ENCODE measurements at regions not wholly inside any gene's neighbourhood (a gene's known extent, or its start where the extent isn't known, plus 50 kb on each side); places are given as distances from the start of the nearest gene placed in this dataset.

DNA sequence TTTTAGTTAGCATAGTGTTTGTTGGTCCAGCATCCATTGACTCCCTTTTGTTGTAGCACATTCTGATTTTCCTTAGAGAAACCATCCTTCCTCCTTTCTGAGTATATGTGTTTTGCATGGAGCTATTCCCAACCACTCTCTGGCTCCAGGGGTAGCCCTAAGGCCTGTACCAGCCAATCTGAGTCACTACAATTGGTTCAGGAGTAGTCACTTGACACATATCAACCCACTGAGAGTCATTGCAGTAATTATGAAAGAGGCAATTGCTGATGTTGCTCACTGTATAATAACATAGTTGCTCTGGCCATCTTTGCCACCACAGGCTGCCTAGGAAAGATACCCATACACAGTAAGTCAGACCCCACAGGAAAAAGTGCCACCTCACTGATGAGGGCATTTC, 71.2 kb upstream of the GRID2 start:
- Mint-ChIP-seq H3K36me3 (ENCODE audit: low read depth) (no peaks in the 10 kb centered on the region), H3K9me3 (no peaks in the 10 kb centered on the region), H3K27me3 (ENCODE audit: insufficient read depth) (no peaks in the 10 kb centered on the region), H3K4me3 (no peak overlapping the region), H3K4me1 (ENCODE audit: low read depth) (peaks cover 29% of the 10 kb centered on the region; the same call in 1 of the 2 replicates), H3K27ac (no peak overlapping the region)
- peak; percentile 19 for DNase-seq
- TF ChIP-seq, protein P1, sequence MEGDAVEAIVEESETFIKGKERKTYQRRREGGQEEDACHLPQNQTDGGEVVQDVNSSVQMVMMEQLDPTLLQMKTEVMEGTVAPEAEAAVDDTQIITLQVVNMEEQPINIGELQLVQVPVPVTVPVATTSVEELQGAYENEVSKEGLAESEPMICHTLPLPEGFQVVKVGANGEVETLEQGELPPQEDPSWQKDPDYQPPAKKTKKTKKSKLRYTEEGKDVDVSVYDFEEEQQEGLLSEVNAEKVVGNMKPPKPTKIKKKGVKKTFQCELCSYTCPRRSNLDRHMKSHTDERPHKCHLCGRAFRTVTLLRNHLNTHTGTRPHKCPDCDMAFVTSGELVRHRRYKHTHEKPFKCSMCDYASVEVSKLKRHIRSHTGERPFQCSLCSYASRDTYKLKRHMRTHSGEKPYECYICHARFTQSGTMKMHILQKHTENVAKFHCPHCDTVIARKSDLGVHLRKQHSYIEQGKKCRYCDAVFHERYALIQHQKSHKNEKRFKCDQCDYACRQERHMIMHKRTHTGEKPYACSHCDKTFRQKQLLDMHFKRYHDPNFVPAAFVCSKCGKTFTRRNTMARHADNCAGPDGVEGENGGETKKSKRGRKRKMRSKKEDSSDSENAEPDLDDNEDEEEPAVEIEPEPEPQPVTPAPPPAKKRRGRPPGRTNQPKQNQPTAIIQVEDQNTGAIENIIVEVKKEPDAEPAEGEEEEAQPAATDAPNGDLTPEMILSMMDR (IDR thresholded peaks at IDR 0.05), result no peak

DNA sequence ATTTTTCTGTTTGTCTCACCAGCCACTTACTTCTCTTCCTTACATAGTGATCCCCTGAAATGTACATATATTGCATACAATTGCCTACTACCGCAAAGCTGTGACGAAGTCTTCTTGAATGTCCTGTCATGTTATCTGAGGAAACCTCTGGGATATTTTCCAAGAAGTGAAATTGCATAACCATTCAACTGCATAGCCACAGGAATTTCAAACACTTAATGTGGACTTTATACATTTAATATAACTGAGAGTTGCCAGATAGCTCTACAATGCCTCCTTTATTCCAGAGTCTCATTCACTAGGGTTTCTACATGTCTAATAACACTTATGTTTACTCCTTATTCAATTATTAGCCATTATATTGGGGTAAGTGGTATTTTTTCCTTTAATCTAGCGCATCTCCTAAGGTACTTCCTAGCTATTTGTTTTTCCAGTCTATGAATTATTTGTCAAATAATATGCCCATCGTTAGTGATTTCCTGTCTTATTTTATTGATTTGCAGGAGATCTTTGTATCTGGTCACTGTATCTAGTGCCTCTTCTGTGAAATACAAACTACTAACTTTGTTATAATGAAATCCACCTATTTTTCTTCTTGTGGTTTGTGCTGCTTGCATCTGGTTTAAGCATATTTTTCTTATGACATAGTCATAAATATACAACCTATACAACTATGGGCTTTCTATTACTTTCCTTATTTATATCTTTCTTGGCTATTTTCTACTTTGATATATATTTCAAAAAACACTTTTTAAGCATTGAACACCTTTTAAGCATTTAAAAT, 69.2 kb upstream of the GRID2 start:
- Mint-ChIP-seq H3K9me3 (peaks cover 10% of the 10 kb centered on the region), H3K4me3 (peak overlapping the region; percentile 27; the same call in 1 of the 2 replicates), H3K27ac (peak overlapping the region; percentile 14; the same call in 1 of the 2 replicates), H3K27me3 (ENCODE audit: insufficient read depth) (peaks cover 4% of the 10 kb centered on the region; the same call in 1 of the 2 replicates), H3K4me1 (ENCODE audit: low read depth) (peaks cover 29% of the 10 kb centered on the region; the same call in 1 of the 2 replicates), H3K36me3 (ENCODE audit: low read depth) (peaks cover 11% of the 10 kb centered on the region; the same call in 1 of the 2 replicates)
- peak; percentile 97 for DNase-seq
- TF ChIP-seq, protein P1 (IDR thresholded peaks at IDR 0.05), result no peak

DNA sequence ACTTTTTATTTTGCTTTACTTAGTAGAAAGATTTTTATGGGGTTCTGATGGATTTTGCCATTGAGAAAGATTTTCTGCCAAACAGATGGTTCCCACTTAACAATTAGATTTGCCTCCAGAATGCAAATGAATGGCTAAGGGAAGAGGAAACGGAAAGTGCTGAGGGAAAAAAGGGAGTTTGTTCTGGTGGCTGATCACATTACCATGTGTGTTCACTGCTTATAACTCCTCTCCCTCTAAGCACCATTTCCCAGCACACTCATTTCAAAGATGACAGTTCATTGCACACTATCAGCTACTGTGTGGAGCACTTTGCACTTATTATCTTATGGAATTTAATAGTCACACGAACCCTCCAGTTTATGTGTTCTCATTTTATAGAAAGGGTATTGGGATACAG, 68.0 kb upstream of the GRID2 start:
- H3K27ac Mint-ChIP-seq, result no peak overlapping the region
- H3K27me3 Mint-ChIP-seq (ENCODE audit: insufficient read depth), result peaks cover 6% of the 10 kb centered on the region; the same call in 1 of the 2 replicates
- H3K9me3 Mint-ChIP-seq, result peaks cover 14% of the 10 kb centered on the region
- H3K4me1 Mint-ChIP-seq (ENCODE audit: low read depth), result peaks cover 29% of the 10 kb centered on the region; the same call in 1 of the 2 replicates
- TF ChIP-seq, protein P1 (IDR thresholded peaks at IDR 0.05), result no peak
- H3K4me3 Mint-ChIP-seq, result no peak overlapping the region
- no peak for DNase-seq
- H3K36me3 Mint-ChIP-seq (ENCODE audit: low read depth), result peaks cover 12% of the 10 kb centered on the region; the same call in 1 of the 2 replicates

- no peak overlapping the region for H3K27ac Mint-ChIP-seq
- TF ChIP-seq, protein P1 (IDR thresholded peaks at IDR 0.05), result no peak
- peaks cover 14% of the 10 kb centered on the region for H3K9me3 Mint-ChIP-seq
- peaks cover 12% of the 10 kb centered on the region; the same call in 1 of the 2 replicates for H3K36me3 Mint-ChIP-seq (ENCODE audit: low read depth)
- H3K4me3 Mint-ChIP-seq, result no peak overlapping the region
- peaks cover 6% of the 10 kb centered on the region; the same call in 1 of the 2 replicates for H3K27me3 Mint-ChIP-seq (ENCODE audit: insufficient read depth)
- peaks cover 29% of the 10 kb centered on the region; the same call in 1 of the 2 replicates for H3K4me1 Mint-ChIP-seq (ENCODE audit: low read depth)
- peak; percentile 3 for DNase-seq
Measured at GRCh38 chr4:92236877-92237276, 66.9 kb upstream of the GRID2 start.

- Mint-ChIP-seq H3K27me3 (ENCODE audit: insufficient read depth) (peaks cover 6% of the 10 kb centered on the region; the same call in 1 of the 2 replicates), H3K9me3 (peaks cover 14% of the 10 kb centered on the region), H3K4me1 (ENCODE audit: low read depth) (peaks cover 24% of the 10 kb centered on the region; the same call in 1 of the 2 replicates), H3K27ac (no peak overlapping the region), H3K36me3 (ENCODE audit: low read depth) (peaks cover 12% of the 10 kb centered on the region; the same call in 1 of the 2 replicates), H3K4me3 (no peak overlapping the region)
- DNase-seq, result no peak
- TF ChIP-seq, protein P1 (IDR thresholded peaks at IDR 0.05), result no peak
Measured at GRCh38 chr4:92237559-92237958, 66.2 kb upstream of the GRID2 start.

Measured in HFFc6 (cell line).